GM19240 (cell line): ENCODE measurements at regions not wholly inside any gene's neighbourhood (a gene's known extent, or its start where the extent isn't known, plus 50 kb on each side); places are given as distances from the start of the nearest gene placed in this dataset.

Source experiments
- DNase-seq: peaks from one replicate; pipeline ENCODE4 v3.0.0; 2011; ENCODE audit warnings: low spot score; ENCODE audit not compliant: insufficient read length

GRCh38 chr2:64853306-64853705 is 135.9 kb upstream of the SLC1A4 start:
- no peak for DNase-seq

- DNase-seq = no peak
Observed at GRCh38 chr2:64853894-64854293, 135.3 kb upstream of the SLC1A4 start.

GRCh38 chr2:64854773-64855237 is 134.4 kb upstream of the SLC1A4 start:
- no peak for DNase-seq

GRCh38 chr2:64857581-64858471 is 131.4 kb upstream of the SLC1A4 start:
- DNase-seq = no peak

- no peak for DNase-seq
Observed at GRCh38 chr2:64858541-64859311, 130.5 kb upstream of the SLC1A4 start.

- DNase-seq = no peak
Observed at GRCh38 chr2:64859312-64860212, 129.6 kb upstream of the SLC1A4 start.

GRCh38 chr2:64860276-64860885 is 128.8 kb upstream of the SLC1A4 start:
- no peak for DNase-seq

- no peak for DNase-seq
Observed at GRCh38 chr2:64860936-64861335, 128.3 kb upstream of the SLC1A4 start.

- DNase-seq = peak; percentile 43
Observed at GRCh38 chr2:64861452-64862397, 127.5 kb upstream of the SLC1A4 start.

- DNase-seq = no peak
Observed at GRCh38 chr2:64862623-64863022, 126.6 kb upstream of the SLC1A4 start.

GRCh38 chr2:64863097-64863820 is 125.9 kb upstream of the SLC1A4 start:
- DNase-seq = no peak

GRCh38 chr2:64865073-64865830 is 123.9 kb upstream of the SLC1A4 start:
- DNase-seq = peak; percentile 51

- DNase-seq = no peak
Observed at GRCh38 chr2:64865831-64866345, 123.3 kb upstream of the SLC1A4 start.

- DNase-seq = no peak
Observed at GRCh38 chr2:64866797-64867196, 122.4 kb upstream of the SLC1A4 start.

GRCh38 chr2:64867253-64867996 is 121.8 kb upstream of the SLC1A4 start:
- DNase-seq = no peak

- DNase-seq = no peak
Observed at GRCh38 chr2:64869126-64869525, 120.1 kb upstream of the SLC1A4 start.

GRCh38 chr2:64873472-64873924 is 115.7 kb upstream of the SLC1A4 start:
- DNase-seq = peak; percentile 65
